Bone marrow (tissue), 2 donors: ENCODE measurements at regions not wholly inside any gene's neighbourhood (a gene's known extent, or its start where the extent isn't known, plus 50 kb on each side); places are given as distances from the start of the nearest gene placed in this dataset.

ENCODE experiments used
- DNase-seq, 2 donors: peaks; one replicate each; lab custom pipeline; 2025; lab: John Stamatoyannopoulos, UW

GRCh38 chr5:103918668-103919367 lies 356.2 kb upstream of the NUDT12 start:
- DNase-seq = no peak

- DNase-seq = no peak
Measured at GRCh38 chr5:103915081-103915480, 352.5 kb upstream of the NUDT12 start.

GRCh38 chr5:103910786-103911185 lies 348.2 kb upstream of the NUDT12 start:
- DNase-seq = no peak

- DNase-seq = no peak
Measured at GRCh38 chr5:103910011-103910410, 347.4 kb upstream of the NUDT12 start.

GRCh38 chr5:103909391-103909790 lies 346.8 kb upstream of the NUDT12 start:
- DNase-seq = no peak

- DNase-seq = no peak
Measured at GRCh38 chr5:103908336-103909080, 345.9 kb upstream of the NUDT12 start.

GRCh38 chr5:103907001-103907400 lies 344.4 kb upstream of the NUDT12 start:
- DNase-seq = no peak

- DNase-seq = no peak
Measured at GRCh38 chr5:103904651-103905050, 342.1 kb upstream of the NUDT12 start.

- DNase-seq = no peak
Measured at GRCh38 chr5:103902893-103903292, 340.3 kb upstream of the NUDT12 start.

GRCh38 chr5:103901885-103902284 lies 339.3 kb upstream of the NUDT12 start:
- DNase-seq = no peak

- DNase-seq = no peak
Measured at GRCh38 chr5:103896593-103896992, 334.0 kb upstream of the NUDT12 start.

GRCh38 chr5:103895738-103896137 lies 333.1 kb upstream of the NUDT12 start:
- no peak for DNase-seq

GRCh38 chr5:103894882-103895281 lies 332.3 kb upstream of the NUDT12 start:
- DNase-seq = no peak

- DNase-seq = no peak
Measured at GRCh38 chr5:103891151-103891550, 328.6 kb upstream of the NUDT12 start.

GRCh38 chr5:103890313-103890712 lies 327.7 kb upstream of the NUDT12 start:
- no peak for DNase-seq

GRCh38 chr5:103889500-103890209 lies 327.1 kb upstream of the NUDT12 start:
- DNase-seq = no peak

GRCh38 chr5:103886826-103887225 lies 324.2 kb upstream of the NUDT12 start:
- DNase-seq = no peak

- DNase-seq = no peak
Measured at GRCh38 chr5:103883143-103883542, 320.6 kb upstream of the NUDT12 start.

GRCh38 chr5:103881560-103881959 lies 319.0 kb upstream of the NUDT12 start:
- DNase-seq = no peak

- DNase-seq = no peak
Measured at GRCh38 chr5:103867857-103868598, 305.4 kb upstream of the NUDT12 start.

- DNase-seq = no peak
Measured at GRCh38 chr5:103866169-103866568, 303.6 kb upstream of the NUDT12 start.

- DNase-seq = no peak
Measured at GRCh38 chr5:103862398-103862797, 299.8 kb upstream of the NUDT12 start.
